Stimulated activated CD4-positive, alpha-beta T cell treated with anti-CD3 and anti-CD28 coated beads, Interleukin-12 subunit alpha, Interleukin-12 subunit beta, amount 100 ng/mL, for 48 hours (primary cell): ENCODE measurements at regions not wholly inside any gene's neighbourhood (a gene's known extent, or its start where the extent isn't known, plus 50 kb on each side); places are given as distances from the start of the nearest gene placed in this dataset.

Experiments
- DNase-seq, 3 donors: peaks; one replicate each; pipeline ENCODE4 v3.0.0-alpha.2; 2020; ENCODE audit warnings: low read depth in 2 of 3, low spot score in 1 of 3

DNA sequence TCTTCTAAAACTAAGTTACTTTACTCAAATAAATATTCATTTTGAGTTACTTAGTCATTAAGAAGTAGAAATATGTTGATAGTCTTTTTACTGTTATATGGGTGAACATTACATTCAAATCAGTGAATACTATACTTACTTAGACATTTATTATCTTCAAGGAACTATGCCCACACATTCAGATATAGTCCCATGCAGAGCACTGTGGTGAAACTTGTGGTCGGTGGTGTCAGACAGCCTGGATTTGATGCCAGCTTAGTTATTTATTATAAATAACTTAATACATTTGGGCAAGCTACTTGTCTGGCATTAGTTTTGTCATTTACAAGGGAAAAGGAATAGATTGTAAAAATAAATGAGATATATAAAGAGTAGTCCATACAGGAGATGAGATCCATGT is 149.5 kb downstream of the RAP2B start:
- no peak for DNase-seq

DNA sequence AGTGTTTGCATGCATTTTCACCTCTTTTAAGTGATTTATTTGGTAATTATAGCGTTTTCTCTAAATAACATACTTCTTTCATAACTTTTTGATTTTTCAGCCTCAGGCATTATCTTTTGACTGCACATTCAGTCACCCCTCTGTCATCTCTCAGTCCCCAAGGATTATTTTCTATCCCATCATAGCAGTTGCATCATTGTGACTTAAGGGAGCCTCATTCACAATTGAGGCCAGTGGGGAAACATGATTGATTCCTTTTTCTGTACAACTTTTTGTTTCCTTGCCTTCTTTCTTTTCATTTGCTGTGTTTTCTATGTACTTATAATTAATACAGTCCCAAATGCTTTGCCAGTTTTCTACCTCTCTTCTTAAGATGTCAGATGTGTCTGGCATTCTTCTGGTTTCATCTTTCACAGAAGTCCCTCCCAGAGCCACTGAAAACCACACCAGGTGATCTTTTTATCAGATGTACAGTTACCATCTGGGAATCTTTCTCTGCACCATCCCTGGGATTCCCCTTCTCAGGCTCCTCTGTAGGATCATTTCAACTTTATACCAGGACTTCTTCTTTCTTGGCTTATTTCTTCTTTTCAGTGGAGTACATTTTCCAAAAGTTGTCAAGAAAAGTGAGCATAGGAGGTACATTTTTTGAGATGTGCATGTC is 151.4 kb downstream of the RAP2B start:
- no peak for DNase-seq

DNA sequence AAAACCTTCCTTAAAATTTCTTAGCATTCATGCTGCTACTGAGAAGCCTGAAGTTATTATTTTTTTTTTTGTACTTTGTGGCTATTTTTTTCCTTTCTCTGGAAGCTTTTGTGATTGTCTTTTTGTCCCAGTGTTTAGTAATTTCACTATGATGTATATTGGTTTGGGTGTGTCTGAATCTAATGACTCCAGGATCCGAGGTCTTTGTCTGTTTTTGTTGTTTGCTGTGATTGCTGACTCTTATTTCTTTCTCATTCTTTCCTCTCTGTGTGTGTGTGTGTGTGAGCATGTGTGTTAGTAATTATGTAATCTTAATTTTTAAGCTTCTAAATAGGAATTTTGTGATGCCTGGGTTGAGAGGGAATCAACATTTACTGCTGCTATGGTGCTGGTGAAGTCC is 152.0 kb downstream of the RAP2B start:
- no peak for DNase-seq

DNA sequence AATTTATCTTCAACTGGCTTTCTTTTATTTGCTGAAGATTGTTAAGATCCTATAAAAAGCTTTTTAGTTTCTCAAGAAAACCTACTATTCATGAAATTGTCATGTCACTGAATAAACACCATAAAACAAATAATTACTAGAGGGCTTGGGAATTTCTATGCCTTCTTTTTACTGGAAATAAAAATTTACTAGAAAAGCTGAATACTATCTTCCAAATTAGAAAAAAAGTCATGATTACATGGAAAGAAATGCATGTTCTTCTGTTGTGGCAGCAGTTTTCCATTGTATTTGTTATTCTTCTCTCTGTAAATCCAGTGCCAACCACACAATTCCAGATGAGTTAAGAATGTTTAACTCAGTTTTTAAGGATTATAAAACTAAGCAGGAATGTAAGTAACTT is 153.8 kb downstream of the RAP2B start:
- no peak for DNase-seq

DNA sequence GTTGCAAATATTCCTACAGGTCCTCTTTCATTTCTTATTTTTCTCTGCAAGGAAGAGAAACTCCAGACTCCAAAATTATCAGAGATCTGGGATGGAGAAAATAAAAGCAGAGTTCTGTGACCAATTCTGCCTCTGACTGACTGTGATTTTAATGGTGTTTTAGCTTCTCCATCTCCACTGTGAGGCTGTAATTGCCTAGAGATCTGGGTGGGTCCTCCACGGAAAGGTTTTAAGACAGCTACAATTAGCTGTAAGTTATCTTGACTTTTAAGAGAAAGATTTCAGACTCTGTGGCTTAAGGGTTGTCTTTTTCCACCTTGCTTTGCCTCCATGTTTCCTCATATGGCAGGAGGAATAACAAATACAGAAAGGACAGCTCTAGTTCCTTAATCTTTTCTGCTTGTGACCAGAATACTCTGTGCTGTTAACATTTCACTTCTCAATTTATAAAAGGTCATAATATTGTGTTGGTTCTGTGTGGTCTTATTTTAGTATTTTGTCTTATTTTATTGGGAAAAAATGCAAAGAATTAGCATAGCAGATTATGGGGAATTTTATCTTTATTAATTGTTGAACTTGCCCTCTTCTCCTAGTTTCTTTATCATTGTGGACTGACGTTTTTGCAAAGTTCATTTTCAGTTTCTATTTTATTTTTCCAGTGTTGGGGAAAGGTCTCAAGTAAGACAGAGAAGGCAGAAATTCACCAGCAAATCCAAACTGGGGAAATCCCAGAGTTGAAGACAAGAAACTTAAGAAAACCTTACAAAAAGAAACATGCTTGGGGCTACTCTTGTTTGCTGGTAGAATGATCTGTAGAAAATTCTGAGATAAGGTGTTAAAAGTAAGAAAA is 157.9 kb downstream of the RAP2B start:
- DNase-seq, result no peak

DNA sequence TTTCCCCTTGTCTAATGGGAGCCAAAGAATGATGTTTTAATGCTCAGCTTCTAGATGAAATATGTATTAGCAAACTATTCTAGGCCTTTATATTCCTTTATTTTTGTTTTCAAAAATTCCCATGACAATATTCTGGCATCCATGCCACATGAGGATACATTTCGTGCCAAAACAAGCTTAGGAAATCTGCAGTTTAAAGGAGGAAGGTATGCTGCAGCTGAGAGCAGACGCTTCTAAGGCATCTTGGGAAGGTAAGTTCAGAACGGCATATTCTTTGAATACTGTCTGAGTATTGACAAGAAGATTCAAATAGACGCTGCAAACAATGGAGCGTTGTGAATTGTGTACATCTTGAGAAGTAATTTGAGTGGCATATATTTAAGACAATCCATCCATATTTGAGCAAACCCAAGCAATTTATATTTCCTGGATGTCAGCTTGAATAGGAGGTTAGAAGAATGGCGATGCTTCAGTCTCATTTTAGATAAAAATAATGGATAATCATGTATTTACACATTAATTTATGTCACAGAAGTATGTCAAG is 158.6 kb downstream of the RAP2B start:
- DNase-seq, result no peak

DNA sequence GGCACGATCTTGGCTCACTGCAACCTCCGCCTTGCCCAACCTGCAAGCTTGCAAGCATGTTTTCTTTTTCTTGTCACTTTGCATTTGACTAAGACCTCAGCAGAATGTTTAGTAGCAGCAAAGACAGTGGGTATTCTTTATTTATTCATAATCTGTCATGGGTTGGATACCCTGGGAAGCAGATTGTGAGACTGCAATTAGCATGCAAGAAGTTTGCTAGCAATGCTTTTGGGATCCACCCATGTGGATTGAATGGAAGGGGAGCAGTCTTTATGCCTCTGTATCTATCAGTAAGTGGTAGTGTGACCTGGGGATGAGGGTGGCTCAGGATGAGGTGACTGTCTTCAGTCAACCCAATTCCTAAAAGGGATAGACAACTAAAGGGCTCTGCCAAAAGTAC is 166.7 kb downstream of the RAP2B start:
- no peak for DNase-seq

DNA sequence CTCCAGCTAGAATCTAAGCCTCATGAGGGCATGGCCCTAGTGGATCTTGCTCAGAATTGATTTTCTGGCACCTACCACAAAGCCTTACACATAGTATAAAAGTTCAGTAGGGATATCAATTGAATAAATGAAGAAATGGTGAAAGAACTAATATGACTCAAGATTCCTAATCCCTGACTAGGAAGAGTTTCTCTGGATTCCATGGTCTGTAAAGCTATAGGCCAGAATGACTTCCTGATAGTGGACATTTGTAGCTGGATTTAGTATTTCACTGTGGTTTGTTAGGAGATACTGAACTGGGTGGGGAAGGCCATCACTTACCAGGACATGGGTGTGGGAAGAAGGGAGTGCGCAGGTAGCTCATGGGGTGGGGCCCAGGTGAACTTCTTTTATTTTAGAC is 168.9 kb downstream of the RAP2B start:
- DNase-seq, result no peak

DNA sequence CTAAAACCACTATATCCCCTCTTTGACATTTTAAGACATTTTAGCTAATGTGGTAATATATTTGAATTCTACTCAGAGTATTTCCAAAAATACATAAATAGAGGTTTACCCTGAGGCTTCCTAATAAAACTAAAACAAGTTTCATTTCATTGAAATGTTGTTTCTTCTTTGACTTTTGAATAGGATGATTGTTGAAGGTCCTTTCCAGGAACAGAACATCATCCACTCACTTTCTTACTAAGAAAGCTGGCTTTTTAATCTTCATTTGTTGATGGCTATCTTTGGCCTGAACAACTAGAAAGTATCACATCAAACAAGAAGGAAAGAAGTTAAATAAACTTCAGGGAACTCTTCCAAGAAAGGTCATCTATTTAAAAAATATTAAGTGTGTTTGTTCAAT is 169.7 kb downstream of the RAP2B start:
- DNase-seq, result no peak

DNA sequence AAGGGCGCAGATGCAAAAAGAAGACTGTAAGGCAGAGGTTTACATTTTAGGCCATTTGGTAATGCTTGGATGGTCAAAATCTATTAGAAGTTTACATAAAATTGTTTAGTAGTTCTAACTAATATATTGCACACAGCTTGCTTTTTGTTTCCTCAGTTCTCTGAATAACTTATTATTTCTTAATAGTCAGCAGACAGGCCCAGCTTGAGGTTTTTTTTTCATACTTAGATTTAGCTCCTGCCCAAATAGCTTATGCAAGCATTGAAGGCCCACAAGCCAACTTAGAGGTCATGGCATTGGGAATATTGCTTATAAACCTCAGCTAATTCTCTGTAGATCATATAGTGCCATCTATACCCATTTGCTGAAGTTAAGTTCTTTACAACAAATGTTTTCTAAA is 172.5 kb downstream of the RAP2B start:
- DNase-seq, result no peak

DNA sequence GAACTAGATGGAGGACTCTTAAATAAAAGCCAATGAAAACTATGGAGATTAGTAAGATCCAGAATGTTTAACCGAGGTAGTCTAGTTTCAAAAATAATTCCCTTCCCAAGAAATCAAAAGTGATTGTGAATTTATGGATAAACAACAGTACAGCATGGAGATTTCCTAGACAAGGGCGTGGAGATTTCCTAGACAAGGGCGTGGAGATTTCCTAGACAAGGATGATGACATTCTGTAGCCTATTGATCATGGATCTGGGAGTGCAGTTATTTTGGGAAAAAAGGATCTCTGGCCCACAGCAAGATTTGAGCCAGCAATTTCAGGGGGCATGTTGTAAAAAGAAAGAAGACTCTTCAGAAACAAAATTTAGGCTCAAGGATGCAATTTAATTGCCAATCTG is 175.3 kb downstream of the RAP2B start:
- DNase-seq, result no peak

DNA sequence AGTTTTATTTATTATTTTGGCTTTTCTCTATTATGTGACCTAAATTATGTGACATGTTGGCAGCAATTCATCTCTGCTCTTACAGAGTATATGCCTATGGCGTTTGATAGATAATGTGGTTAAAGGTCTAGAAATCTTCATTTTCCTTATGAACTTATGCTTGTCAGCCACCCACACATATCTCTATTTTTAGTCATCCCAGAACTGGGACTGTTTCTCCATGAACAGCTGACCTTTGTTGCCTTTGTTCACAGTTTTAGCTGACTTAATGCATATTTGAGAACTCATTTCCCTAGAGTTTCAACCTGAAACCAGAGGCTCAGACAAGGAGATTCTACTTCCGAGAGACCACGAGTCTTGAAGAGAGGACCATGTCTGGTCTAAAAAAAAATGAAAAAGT is 176.5 kb downstream of the RAP2B start:
- no peak for DNase-seq

DNA sequence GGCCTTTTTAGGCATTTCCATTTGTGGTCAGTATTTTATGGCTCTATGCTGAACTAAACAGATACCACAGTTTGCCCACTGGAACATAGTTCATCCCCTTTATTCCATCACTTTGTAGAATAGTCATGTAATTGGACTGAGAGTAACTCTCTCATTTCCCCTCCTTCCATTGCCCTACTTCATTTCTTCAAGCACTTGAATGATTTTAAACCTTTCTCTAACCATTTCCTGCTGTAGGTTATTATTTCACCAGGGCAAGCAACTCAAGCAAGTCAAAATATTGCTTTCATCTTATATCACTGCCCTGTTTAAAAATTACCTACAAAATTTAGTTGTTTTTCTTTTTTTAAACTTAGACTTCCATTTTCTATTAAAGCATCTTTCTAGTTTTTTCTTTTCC is 177.0 kb downstream of the RAP2B start:
- DNase-seq, result no peak

DNA sequence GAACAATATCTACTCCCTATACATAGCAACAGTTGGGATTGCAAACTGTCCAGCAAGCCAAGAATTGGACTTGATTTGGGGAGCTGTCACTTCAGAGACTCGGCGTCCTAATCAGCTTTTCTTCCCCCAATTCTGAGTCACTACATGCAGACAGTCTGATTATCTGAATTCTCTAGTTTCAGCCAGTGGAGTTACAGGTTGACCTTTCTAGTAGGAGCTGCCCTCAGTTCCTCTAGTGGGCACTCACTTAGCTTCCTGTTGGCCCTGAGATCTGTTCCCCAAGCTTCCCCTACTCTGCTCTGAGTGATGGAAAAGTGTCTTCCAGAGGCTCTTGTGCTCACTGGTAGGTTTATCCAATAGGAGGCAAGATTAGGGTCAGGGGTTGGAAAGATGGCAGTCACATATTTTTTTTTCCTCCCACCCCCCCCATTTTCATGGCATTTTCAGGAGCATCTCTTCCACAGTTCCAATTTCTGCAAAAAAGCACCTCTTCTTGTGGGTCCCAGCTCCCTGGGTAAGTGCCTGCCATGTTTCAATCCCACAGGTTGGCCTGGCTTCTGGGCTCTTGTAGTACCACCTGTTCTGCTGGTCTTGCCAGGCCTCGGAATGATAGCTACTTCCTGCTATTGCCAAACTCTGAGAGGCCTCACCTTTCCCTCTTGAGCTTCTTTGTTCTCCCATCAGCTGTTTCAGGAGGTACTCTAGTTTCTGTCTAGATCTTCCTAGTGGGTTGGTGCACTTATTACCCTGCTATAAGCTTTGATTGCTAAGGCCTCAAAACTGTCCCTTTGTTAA is 182.2 kb downstream of the RAP2B start:
- no peak for DNase-seq

DNA sequence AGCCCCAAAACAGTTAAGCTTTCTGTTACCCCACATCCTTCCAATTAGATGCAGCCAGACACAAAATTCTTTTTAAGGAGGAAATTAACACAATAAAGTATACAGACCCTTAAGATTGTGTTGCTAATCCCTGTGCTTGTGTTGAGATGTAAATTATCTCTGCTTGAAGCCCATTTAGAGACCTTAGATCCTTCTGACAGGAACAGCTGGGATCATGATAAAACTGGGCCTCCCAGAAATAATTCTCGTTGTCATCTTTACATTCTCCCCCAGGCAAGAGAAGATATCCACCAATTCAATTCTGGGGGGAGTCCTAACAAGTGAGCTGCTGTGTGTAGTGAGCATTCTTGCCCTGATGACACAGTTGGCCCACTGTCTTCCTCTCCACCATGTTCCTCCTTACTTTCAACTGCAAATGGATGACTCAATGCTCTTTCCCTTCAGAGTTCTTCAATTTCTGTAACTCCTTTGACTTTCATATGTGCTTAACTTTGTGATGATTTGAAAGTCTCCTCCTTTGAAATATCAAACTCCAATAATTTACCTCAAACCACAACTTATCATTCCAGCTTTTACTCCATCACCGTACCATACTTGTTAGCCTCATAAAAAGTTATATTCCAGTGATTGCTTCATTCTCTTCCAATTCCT is 186.6 kb downstream of the RAP2B start:
- no peak for DNase-seq

DNA sequence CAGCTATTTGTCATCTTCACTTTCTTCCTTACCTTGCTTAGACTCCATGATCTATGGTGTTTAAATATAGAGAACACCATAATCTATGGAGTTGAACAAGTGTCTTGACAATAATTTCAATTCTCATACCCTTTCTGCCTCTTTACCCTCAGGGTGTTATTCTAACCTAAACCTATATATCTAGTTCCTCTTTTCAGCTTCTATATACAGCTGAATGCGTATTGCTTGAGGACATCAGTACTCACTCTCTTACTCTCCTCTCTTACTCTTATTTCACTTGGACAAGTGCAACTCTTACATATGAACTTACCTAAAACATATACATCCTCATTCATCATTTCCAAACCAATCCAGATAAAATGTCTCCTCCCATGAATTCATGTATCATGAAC is 187.1 kb downstream of the RAP2B start:
- DNase-seq, result no peak

DNA sequence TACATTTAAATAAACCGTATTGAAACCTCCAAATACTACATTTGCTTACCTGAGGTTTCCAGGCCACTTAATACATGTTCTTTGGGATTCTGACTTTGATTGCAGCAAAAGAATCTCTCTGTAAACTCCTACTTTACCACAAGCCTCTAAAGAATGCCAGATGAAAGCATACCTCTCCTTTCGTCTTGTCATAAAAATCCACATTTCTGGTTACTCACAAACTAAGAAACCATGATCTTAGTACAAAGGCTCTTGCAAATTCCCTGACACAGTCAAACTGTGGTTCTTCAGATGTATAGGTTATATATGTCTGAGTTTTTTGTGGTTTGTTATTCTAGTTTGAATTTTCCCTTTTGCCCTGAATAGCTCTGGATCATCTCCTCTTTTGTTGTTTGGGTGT is 188.4 kb downstream of the RAP2B start:
- DNase-seq, result no peak

DNA sequence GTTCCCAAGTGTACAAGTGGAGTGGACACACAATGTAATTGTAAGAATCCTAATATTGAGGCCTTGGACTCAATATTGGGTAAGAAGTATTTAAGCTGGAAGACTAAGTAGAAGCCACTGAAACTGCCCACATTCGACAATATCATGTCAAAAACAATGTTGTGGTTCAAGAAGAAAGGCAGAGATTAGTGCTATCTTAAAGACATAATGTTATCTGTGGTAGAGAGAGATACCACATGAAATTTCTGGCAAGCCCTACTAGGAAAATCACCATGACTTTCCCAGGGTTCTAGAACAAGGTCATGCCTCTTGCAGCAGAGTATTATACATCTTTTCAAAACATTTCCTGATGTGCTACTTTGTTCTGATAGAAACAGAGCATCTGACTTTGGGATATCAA is 192.6 kb downstream of the RAP2B start:
- no peak for DNase-seq

DNA sequence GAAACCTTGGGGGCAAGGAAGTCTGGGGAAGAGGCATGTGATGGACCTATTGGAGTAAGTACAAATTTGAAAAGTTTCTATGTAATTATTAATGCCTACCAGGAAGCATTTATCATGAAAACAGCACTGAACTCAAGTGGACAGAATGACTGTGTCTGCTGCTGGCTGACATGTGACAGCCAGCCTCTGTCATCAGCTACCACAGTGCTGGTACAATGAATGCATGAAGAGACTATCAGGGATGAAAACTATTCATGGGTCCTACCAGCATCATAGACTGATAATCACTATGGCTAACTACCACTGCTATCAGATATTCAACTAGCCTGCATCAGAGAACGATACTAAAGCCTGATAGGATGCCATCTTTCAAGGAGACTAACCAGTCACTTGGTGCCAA is 193.5 kb downstream of the RAP2B start:
- no peak for DNase-seq

DNA sequence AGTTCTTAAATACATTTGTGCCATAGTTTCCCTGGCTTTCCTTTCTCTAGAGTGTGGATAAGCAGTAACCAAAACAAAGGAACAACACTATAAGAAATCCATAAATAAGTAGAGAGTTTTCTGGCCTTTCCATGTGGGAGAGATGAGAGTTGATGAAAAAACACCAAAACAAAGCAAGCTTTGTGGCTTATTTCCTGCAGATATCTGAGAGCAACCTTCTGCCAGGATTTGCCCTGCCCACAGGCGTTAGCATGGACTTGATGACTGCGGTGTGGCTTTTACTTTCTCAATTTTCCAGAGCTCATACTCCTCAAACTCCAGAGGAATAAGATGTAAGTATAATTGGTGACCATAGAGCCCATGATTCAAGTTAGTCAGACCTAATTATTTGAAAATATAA is 194.9 kb downstream of the RAP2B start:
- no peak for DNase-seq

DNA sequence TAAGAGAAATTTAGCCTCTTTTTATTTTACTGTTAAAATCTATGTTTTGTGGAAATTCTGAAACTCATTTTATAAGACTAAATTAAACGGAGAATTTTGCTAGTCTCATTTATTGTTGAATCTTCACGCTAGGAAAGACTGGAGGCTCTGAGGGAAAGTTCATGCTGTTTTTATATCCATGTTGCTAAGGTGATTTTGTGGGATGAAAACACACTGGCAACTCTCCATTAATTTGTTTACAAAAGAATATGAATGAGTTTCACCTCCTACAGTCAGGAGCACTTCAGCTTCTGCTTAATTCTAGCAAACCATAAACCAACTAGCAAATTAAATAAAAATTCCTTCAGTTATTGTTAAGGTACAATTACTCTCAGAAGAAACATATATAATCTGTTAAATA is 195.4 kb downstream of the RAP2B start:
- no peak for DNase-seq
